ENCODE measurements at regions not wholly inside any gene's neighbourhood (a gene's known extent, or its start where the extent isn't known, plus 50 kb on each side); places are given as distances from the start of the nearest gene placed in this dataset.

DNA sequence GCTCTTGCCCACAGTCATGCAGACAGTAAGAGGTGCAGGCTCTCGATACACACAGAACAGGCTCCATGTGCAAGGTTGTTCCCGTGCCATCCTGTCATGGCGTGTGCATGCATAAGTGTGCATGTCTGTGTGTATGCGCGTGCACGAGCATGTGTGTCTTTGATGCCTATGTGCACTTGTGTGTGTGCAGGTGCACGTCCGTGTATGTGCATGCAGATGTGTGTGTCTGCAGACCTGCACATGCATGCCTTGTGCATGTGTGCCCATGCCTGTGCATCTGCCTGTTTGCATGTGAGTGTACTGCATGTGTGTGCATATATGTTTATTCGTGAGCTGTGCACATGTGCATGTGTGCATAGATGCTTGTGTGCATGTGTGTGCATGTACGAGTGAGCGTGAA lies 309.8 kb downstream of the TMEM121 start:
- no peak for DNase-seq

DNA sequence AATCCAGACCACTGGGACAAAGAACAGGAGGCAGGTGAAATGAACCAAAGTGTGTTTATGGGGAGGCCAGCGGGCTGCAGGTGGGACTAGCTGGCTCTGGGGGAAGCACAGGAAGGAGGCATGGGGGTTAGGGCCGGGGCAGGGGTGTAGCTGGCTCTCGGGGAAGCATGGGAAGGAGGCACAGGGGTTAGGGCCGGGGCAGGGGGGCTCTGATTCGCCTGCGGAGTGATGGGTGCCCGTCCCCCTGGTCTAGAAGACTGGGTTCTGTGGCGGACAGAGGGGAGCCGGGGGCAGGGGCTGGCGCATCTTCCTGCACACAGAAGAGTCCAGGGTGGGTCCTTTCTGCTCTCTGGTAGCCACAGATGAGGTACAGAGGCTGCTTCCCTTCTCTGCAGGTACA lies 310.3 kb downstream of the TMEM121 start:
- no peak for DNase-seq

DNA sequence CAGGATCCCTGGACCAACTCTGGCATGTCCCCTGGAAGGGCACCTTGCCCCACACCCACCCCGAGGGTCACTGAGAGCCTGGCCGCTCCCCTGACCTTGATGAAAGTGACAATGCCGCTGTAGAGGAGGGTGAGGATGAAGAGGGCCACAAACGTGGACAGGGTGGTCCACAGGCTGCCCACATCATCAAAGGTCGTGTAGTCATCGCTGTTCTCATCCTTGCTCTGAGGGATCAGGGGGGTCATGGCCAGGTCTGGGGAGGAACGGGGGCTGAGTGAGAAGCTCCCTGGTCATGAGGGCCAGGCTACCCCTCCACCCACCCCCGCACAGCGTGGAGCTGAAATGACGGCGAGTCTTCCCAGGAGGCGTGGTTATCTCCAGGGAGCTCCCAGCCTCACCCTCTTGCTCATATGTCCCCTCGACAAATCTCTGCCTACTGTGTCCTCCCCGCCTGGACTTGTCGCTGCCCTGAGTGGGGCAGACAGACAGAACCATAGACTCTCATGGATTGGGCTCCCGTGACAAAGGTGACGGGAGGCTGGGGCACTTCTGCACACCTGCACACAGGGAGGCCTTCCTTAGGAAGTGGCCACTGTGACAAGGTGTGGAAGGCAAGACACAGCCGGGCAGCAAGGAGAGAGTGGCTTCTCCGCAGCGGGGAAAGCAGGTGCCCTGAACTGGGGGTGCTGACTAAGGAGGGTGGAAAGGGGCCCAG lies 311.1 kb downstream of the TMEM121 start:
- DNase-seq: no peak

DNA sequence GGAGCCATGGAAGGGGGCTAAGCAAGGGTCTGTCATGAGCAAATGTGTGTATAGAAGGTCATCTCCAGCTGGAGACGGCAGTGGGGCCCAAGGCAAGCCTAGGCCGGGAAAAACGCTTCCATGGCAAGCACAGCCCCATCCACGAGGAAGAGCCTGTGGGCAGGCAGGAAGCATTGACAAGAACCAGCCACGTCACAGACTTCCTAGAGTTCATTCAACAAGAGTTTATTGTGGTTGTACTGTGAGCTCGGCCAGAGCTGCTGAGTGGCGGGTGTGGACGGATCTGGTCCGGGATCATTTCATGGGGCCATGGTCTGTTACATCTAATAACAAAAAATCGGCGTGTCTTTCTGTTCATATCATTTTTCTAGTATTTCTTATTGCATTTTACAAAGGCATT lies 311.7 kb downstream of the TMEM121 start:
- no peak for DNase-seq

DNA sequence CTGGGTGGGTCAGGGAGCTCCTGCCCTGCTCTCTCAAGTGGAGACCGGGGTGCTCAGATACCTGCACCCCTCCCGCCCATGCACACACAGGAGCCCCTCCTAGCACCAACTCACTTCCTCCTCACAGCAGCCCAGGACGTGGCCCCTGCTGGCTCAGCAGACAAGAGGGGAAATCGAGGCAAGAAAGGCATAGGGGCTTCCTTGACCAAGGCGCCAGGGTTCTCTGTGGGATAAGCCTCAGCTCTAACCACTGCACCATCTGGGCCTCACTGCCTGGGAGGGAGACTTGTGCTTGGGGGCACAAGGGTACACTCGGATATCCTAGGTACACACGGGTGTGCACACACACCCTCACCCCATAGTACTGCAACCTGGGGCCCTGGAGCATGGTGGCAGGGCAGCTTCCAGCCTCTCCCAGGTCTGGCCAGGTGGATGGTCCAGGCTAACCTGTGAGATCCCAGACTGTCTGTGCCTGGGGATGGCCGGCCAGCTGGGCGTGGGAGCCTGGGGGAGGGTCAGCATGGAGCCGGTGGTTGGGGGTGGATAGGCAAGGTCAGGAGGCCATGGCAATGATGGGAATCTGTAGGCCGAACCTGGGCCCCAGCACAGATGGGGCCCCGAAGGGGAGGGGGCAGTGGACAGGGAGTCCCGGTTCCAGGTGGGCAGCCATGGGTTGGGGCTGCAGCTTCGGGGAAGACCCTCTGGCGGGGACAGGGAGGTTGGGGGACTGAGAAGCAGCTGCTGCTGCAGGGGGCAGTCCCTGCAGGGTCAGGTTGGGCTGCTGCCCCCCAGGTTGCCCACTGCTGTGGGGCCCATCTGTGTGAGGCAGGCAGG lies 312.4 kb downstream of the TMEM121 start:
- DNase-seq: no peak

DNA sequence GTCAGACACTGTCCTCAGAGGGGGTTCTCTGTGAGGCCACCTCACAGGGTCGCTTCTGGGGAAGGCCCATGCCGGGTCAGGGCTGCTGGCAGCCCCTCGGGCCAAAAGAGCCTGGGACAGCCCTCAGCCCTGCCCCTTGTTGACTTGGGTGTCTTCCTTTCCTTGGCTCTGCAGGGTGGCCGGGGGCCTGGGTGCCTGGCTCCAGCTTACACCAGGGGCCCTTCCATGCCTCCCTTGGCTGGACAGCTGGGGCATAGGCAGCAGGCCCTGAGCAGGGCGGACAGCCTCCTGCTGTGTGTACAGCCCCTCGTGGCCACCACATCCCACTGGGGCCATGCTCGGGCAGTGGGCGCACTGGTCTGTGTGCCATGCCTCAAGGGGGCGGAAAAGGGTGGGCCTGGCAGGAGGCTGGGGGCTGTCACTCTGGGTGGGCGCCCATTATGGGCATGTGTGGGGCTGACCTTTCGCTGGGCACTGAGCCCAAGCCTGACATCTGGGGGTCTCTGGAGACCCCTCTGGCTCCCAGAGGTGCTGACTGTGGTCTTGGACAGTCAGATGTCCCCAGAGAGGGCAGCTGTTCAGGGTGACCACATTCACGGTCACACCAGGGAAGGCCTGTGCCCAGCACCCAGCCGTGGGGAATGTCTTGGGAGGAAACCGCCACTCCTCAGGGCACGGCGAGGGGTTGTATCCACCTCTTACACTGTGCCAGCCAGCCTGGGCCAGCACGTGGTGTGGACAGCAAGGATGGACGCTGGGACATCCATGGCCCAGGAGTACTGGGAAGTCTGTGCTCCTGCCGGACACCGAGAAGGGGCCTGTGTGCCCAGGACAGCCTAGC lies 313.3 kb downstream of the TMEM121 start:
- DNase-seq: no peak

DNA sequence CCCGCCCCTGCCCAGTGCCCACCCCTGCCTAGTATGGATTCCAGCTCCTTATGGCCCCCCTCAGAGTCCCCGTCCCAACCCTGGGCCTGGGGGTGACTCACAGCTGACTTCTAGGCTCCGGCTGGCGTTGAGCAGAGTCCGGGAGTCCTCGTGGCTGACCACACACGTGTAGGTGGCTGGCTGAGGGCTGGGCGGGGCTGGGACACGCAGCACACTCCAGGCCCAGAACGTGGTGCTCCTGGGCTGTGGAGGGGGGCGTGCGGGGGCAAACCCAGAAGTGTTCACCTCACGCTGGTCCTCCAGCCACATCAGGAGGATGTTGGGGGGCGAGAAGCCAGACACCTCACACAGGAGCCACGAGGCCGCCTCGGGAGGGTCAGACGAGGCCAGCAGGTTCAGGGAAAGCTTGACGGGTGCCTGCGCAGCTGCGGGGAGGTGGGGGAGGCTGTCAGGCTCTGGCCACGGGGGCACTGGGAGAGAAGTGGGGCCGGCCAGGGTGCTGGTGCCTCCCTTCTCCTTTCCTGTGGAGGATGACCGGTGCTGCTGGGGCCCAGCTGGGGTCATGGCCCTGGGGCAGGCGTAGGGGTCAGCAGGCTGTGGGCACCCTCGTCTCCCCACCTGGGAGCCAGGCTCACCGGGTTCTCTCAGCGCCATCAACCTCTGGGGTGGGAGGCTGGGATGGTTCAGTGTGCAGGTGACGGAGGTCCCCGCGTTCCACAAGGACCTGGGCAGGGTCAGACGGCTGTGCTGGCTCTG lies 314.1 kb downstream of the TMEM121 start:
- DNase-seq: no peak

DNA sequence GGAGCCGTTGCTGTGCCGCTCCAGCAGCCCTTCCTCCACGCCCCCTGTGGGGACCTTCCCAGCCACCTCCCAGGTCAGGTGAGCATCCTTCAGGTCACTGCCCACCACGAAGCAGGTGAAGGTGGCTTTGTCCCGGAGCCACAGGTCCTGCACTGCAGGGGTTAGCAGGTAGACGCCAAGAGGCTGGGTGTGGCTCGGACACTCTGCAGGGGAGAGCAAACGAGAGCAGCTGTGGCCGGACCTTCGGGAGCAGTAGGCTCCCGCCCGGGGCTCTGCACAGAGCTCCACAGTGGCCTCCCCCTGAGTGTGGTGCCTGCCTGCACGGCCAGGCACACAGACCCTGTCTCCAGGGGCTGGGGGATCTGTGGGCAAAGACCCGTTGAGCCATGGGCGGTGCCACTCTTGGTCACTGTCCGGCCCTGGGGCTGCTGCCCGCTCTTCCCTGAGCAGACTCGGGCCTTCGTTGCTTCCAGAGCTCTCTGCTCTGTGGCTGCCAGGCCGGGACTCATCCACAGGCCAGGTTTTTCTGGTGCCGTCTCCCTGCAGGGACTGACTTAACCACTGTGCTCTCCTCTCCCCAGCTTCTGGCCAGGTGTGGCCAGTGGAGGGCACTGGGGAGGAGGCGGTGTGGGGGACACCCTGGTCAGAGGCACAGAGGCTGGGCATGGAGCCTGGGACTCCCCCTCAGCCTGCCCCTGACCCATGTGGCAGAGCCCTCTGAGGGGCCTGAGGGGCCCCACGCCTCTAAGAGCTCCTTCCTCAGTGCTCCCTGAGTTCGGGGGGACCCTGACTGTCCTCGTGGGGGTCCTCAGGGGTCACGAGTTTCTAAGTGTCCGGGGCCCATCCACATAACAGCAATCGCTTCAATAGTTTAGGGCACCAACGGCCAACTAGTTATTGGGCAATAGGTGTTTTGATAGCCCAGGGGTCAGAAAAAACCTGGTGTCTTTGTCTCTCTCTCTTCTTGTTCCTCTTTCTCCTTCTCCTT lies 314.9 kb downstream of the TMEM121 start:
- no peak for DNase-seq

DNA sequence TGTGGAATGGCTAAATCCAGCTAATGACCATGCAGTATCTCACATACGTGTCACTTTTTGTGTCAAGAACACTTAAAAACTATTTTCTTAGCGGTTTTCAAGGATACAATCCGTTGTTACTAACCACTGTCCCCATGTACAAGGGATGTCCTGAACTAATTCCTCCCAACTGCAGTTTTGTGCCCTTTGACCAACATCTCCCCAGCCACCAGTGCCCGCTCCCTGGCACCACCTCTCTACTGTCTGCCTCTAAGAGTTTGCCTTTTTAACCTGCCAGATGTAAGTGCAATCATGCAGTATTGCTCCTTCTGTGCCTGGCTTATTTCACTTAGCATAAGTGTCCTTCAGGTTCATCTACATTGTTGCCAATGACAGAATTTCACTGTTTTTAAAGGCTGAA lies 315.7 kb downstream of the TMEM121 start:
- DNase-seq: no peak

DNA sequence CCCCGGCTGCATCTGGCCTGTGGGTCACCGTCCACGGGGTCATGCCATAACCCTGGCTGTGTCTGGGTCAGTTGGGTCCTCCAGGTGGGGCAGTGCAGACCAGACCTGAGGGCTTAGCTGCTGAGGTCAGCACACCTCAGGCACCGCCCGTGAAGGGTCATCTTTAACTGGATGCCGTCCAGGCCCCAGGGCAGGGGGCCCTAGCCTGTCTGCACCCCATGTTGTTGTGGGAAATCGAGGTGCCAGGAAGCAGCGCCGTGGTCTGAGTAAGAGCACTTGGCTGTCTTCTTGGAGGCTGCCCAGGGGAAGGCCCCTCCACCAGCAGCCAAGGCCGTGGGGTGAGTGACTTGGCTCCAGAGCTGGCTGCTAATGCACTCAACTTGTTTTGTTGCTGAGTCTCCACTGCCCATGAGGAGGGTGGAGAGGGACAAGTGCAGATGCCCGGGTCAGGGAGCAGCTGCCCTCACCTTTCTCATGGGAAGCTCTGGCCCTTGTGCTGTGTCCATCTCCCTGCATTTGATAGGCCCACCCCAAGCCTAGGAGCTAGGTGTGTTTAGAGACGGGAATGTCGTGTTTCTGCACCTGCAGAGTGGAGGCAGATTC lies 317.2 kb downstream of the TMEM121 start:
- DNase-seq: no peak

DNA sequence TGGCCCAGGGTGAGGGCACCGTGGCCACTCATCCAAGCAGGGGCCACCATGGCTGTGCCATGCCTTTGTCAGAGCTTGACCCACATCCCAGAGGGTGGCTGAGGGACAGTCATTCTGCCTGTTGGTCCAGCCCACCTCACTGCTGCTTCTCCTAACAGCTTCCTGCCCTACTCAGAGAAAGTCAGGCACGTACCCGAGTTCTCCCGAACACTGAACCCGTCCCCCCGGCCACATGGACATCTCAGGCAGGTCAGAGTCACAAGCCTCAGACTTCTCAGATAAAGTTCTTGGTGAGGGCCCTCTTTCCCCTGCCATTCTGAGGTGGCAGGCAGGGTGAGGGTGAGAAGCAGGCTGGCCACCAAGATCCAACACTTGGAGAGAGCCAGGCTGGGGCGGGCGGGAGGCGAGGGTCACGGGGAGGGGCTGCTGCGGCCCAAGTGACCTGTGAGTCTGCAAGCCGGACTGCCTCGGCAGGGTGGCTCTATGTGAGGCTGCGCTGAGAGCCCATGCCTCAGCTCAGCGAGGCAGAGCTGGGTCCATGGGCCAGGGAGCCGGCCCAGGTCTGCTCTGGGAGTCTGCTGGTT lies 317.8 kb downstream of the TMEM121 start:
- DNase-seq: no peak

DNA sequence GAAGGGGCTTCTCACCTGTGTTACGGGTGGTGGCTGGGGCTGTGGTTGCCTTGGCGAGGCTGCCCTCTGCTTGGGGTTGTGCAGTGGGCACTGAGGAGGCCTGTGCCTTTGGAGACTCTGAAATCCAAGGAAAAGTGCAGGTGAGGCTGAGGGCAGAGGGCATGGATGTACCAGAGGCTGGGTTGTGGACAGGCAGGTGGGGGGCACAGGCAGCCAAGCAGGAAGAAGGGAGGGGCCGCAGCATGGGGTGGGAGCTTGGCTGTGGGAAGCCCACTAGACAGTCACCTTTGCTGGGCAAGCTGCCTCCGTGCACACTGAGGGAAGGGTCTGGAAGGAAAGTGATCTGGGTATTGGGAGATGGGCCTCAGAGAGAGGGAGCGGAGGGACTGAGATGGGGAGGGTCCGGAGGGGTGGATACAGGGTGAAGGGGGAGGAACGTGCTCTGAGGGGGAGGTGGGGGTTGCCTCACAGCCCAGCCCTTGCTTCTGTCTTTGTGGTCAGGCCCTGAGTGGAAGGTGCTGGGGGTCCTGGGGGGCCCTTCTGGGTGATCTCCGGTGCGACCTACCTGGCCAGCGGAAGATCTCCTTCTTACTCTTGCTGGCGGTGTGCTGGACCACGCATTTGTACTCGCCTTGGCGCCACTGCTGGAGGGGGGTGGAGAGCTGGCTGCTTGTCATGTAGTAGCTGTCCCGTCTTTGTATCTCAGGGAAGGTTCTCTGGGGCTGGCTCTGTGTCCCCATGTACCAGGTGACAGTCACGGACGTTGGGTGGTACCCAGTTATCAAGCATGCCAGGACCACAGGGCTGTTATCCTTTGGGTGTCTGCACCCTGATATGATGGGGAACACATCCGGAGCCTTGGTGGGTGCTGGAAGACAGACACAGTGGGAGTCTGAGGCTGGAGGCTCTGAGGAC lies 318.7 kb downstream of the TMEM121 start:
- DNase-seq: no peak

DNA sequence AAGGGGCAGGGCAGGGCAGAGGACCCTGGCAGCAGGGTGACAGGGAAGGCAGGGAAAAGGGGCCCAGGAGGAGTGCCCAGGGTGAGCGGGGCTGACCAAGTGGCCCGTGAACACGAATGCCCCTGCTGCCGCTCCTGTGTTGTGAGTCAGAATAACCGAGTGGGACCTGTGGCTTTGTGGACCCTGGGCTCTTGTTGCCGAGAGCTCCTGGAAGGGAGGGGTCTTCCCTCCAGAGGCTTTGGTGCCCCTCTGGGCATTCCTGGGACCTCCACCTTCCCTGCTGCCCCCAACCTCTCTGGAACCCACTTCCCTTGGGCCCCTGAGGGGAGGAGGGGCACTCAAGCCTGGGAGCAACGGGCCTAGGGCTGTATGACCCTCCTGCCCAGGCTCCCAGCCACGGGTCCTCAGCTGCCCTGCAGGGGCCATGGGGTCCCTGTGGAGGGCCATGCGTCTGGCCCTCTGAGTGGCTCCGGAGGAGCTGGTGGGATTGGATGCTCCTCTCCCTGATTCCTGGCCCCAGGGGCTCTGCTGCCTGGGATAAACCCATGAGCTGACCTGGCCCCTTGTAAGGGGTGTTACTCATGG lies 319.4 kb downstream of the TMEM121 start:
- DNase-seq: no peak

DNA sequence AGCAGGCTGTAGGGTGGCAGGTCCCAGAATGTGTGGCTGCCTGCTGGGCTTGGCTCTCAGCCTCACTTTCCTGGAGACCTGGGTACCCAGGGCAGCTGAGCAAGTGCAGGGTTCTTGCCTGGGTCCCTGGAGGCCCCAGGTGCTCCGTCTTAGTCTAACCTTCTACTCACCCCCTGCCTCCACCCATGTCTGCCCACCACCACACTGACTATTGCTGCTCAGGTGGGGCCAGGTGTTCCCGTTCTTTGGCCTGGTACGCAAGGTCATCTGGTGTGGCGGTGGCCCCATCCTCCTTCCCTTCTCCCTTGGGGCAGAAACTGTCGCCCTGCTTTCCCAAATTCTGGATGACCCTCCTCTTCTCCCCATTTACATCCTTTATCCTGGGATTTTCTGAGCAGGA lies 319.9 kb downstream of the TMEM121 start:
- no peak for DNase-seq

DNA sequence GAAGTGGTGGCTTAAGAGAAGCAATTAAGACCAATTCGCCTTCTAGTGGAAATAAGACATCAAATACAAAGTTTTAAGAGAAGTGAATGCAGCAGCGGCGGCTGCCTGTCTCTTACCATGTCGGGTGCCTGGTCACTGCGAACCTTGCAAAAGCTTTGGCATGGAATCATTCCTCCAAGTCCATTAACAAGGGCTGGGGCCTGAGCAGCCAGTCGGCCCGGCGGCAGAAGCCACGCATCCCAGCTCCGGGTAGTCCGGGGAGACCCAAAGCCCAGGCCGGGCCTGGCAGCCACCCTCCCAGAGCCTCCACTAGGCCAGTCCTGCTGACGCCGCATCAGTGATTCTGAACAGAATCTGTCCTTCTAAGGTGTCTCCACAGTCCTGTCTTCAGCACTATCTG lies 321.0 kb downstream of the TMEM121 start:
- DNase-seq: no peak

DNA sequence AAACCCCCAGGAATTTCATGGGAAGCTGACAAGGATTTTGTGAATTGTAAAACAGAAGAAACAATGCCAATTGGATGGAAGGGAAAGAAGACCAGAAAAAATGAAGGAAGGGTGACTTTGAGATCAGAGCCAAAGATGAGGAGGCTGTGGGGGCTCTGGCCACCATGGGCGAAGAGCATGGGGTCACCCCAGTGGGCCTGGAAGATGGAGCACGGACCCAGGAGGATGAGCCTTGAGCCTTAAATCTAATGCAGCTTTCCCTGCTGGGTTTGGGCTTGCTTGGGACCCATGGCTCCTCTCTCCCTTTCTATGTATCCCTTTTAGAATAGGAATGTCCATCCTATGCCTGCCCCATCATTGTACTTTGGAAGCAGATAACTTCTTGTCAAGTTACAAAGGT lies 322.2 kb downstream of the TMEM121 start:
- no peak for DNase-seq

DNA sequence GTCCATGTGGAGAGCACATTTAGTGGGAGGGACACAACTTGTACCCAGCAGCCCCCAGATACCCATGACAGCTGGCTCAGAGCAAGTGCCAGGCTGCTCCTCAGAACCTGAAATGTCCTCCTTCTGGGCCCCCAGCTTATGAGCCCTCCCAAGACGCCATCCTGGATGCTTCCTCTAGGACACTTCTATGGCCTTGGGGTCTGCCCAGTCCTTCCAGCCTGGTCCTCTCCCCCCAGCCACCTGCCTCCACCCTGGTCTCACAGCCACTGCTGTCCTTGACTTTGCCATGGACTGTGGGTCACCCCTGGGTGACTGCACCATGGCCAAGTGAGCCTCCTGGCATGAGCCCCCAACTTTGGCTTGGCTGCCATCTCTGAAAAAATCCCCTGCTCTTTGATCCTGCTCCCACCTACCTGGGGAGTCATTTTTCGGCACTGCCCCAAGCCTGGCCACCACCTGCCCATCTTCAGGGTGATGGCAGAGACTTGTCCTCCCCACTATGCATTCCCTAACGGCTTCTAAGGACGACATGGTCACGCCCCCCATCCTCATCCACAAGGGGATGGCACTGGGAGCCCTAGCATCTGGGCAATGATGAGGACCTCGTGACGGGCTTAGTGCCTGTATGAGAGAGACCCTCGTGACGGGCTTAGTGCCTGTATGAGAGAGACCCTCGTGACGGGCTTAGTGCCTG lies 323.7 kb downstream of the TMEM121 start:
- no peak for DNase-seq

DNA sequence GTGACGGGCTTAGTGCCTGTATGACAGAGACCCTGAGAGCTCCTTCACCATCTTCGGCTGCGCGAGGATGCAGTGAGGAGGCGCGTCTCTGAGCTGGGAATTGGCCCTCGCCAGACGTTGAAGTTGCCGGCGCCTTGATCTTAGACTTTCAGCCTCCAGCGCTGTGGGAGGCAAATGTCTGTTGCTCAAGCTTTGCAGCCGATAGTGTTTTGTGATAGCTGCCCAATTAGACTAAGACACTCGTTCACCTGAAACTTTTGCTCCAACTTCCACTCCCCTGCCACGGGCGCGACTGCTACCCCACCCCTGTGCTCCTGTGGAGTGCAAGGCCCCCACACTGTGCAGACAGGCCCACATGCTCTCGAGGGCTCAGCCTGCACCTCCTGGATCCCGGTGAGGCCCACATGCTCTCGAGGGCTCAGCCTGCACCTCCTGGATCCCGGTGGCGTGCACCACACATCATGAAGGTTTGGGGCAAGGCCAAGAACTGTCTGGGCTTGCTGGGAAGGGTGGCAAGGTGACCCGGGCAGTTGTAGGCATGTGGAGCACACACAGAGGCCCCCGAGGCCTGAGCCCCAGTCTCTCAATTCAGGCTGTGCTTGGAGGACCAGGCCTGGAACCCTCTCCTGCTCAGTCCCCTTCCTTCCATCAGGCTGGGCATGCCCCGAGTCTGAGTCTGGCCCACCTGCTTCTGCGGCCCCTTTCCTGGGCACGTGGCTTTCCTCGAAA lies 324.6 kb downstream of the TMEM121 start:
- DNase-seq: no peak
